GM18505 (cell line): ENCODE measurements at regions not wholly inside any gene's neighbourhood (a gene's known extent, or its start where the extent isn't known, plus 50 kb on each side); places are given as distances from the start of the nearest gene placed in this dataset.
"Not testable (repeated sequence)": the region's sequence is repeated elsewhere in the genome, so short reads cannot be mapped to it uniquely, and the experiment has no call there.

ENCODE experiments used
- ATAC-seq: cut with Tn5 transposase; IDR thresholded peaks from one replicate; pipeline ENCODE4 v1.9.1; 2021; ENCODE audit not compliant: unreplicated experiment
- POLR2A ChIP-seq: IDR thresholded peaks from 4 replicates; pipeline ENCODE4 v1.6.1; 2011; ENCODE audit warnings: borderline replicate concordance; ENCODE audit not compliant: insufficient read depth, insufficient read length; ENCODE audit errors: extremely low read depth

- ATAC-seq, result no peak
- TF ChIP-seq POLR2A, result no peak
Measured at GRCh38 chr15:89024418-89024817, 63.8 kb upstream of the ABHD2 start.

- no peak for TF ChIP-seq POLR2A
- ATAC-seq, result no peak
Measured at GRCh38 chr15:89026167-89026566, 62.1 kb upstream of the ABHD2 start.

- TF ChIP-seq POLR2A, result no peak
- no peak for ATAC-seq
Measured at GRCh38 chr15:89028036-89028435, 60.2 kb upstream of the ABHD2 start.

GRCh38 chr15:89030311-89030710 is 57.9 kb upstream of the ABHD2 start:
- ATAC-seq, result no peak
- no peak for TF ChIP-seq POLR2A

GRCh38 chr15:89031637-89032285 is 56.5 kb upstream of the ABHD2 start:
- ATAC-seq, result not testable (repeated sequence)

GRCh38 chr15:89034305-89034704 is 54.0 kb upstream of the ABHD2 start:
- no peak for ATAC-seq
- TF ChIP-seq POLR2A, result no peak

- no peak for ATAC-seq
- no peak for TF ChIP-seq POLR2A
Measured at GRCh38 chr15:89035150-89035549, 53.1 kb upstream of the ABHD2 start.

- ATAC-seq, result no peak
- TF ChIP-seq POLR2A, result no peak
Measured at GRCh38 chr15:89035658-89036057, 52.6 kb upstream of the ABHD2 start.

- TF ChIP-seq POLR2A, result no peak
- ATAC-seq, result no peak
Measured at GRCh38 chr15:89038146-89038545, 50.1 kb upstream of the ABHD2 start.
